Skin epidermis (tissue), 12 donors: ENCODE measurements at regions not wholly inside any gene's neighbourhood (a gene's known extent, or its start where the extent isn't known, plus 50 kb on each side); places are given as distances from the start of the nearest gene placed in this dataset.
"Not testable (repeated sequence)": the region's sequence is repeated elsewhere in the genome, so short reads cannot be mapped to it uniquely, and the experiment has no call there.

Experiments
- H3K27ac ChIP-seq, 21 experiments: fragments of 200-600 bp; sonication (generic) in 11 of 21; one replicate each; pipeline ENCODE4 v1.5.0; 2020; ENCODE audit warnings: mild to moderate bottlenecking in 3 of 21, inconsistent platforms in 2 of 21, moderate library complexity in 2 of 21
- H3K4me3 ChIP-seq, 7 experiments: fragments of 200-600 bp; sonication (generic) in 2 of 7; one replicate each; pipeline ENCODE4 v1.5.0; 2020; ENCODE audit warnings: inconsistent platforms in 2 of 7, mild to moderate bottlenecking in 2 of 7, moderate library complexity in 1 of 7

GRCh38 chr1:190940951-190941350 lies 463.3 kb upstream of the BRINP3 start:
- H3K27ac ChIP-seq, result no peak overlapping the region
- no peak overlapping the region for H3K4me3 ChIP-seq

- no peak overlapping the region for H3K27ac ChIP-seq
- no peak overlapping the region for H3K4me3 ChIP-seq
These were observed 464.8 kb upstream of the BRINP3 start for GRCh38 chr1:190942475-190942874.

GRCh38 chr1:190943722-190944121 lies 466.1 kb upstream of the BRINP3 start:
- not testable (repeated sequence) for H3K4me3 ChIP-seq, H3K27ac ChIP-seq

GRCh38 chr1:190949939-190950338 lies 472.3 kb upstream of the BRINP3 start:
- H3K4me3 ChIP-seq, result no peak overlapping the region
- no peak overlapping the region for H3K27ac ChIP-seq

GRCh38 chr1:190957565-190957964 lies 479.9 kb upstream of the BRINP3 start:
- H3K27ac ChIP-seq, result no peak overlapping the region
- no peak overlapping the region for H3K4me3 ChIP-seq

- Histone ChIP-seq H3K4me3 (no peak overlapping the region), H3K27ac (no peak overlapping the region)
These were observed 485.7 kb upstream of the BRINP3 start for GRCh38 chr1:190963321-190963720.

- no peak overlapping the region for H3K4me3 ChIP-seq
- no peak overlapping the region for H3K27ac ChIP-seq
These were observed 498.2 kb upstream of the BRINP3 start for GRCh38 chr1:190975827-190976226.

- Histone ChIP-seq H3K4me3 (no peak overlapping the region), H3K27ac (no peak overlapping the region)
These were observed 525.1 kb upstream of the BRINP3 start for GRCh38 chr1:191002768-191003167.

GRCh38 chr1:191016765-191017164 lies 539.1 kb upstream of the BRINP3 start:
- Histone ChIP-seq H3K27ac (no peak overlapping the region), H3K4me3 (no peak overlapping the region)

GRCh38 chr1:191022856-191023255 lies 545.2 kb upstream of the BRINP3 start:
- H3K4me3 ChIP-seq, result no peak overlapping the region
- no peak overlapping the region for H3K27ac ChIP-seq

- no peak overlapping the region for H3K4me3 ChIP-seq
- no peak overlapping the region for H3K27ac ChIP-seq
These were observed 548.4 kb upstream of the BRINP3 start for GRCh38 chr1:191025896-191026642.

- Histone ChIP-seq H3K4me3 (no peak overlapping the region), H3K27ac (no peak overlapping the region)
These were observed 549.2 kb upstream of the BRINP3 start for GRCh38 chr1:191026828-191027227.

- Histone ChIP-seq H3K4me3 (no peak overlapping the region), H3K27ac (no peak overlapping the region)
These were observed 556.5 kb upstream of the BRINP3 start for GRCh38 chr1:191034132-191034531.

- H3K4me3 ChIP-seq, result no peak overlapping the region
- no peak overlapping the region for H3K27ac ChIP-seq
These were observed 565.4 kb upstream of the BRINP3 start for GRCh38 chr1:191043066-191043465.

- no peak overlapping the region for H3K27ac ChIP-seq
- H3K4me3 ChIP-seq, result no peak overlapping the region
These were observed 572.1 kb upstream of the BRINP3 start for GRCh38 chr1:191049781-191050180.

GRCh38 chr1:191052888-191053287 lies 575.2 kb upstream of the BRINP3 start:
- Histone ChIP-seq H3K4me3 (no peak overlapping the region), H3K27ac (no peak overlapping the region)

- H3K27ac ChIP-seq, result no peak overlapping the region
- no peak overlapping the region for H3K4me3 ChIP-seq
These were observed 587.7 kb upstream of the BRINP3 start for GRCh38 chr1:191065346-191065745.

- Histone ChIP-seq H3K27ac (no peak overlapping the region), H3K4me3 (no peak overlapping the region)
These were observed 588.1 kb upstream of the BRINP3 start for GRCh38 chr1:191065771-191066170.

- H3K27ac ChIP-seq, result no peak overlapping the region
These were observed 597.2 kb upstream of the BRINP3 start for GRCh38 chr1:191074881-191075280.

GRCh38 chr1:191083090-191083489 lies 605.4 kb upstream of the BRINP3 start:
- H3K4me3 ChIP-seq, result not testable (repeated sequence)

More at GRCh38 chr1:191074881-191075280, 597.2 kb upstream of the BRINP3 start:
- no peak overlapping the region for H3K4me3 ChIP-seq

GRCh38 chr1:191085121-191085520 lies 607.5 kb upstream of the BRINP3 start:
- Histone ChIP-seq H3K27ac (no peak overlapping the region), H3K4me3 (no peak overlapping the region)

More at GRCh38 chr1:191083090-191083489, 605.4 kb upstream of the BRINP3 start:
- H3K27ac ChIP-seq, result not testable (repeated sequence)

GRCh38 chr1:191086910-191087309 lies 609.2 kb upstream of the BRINP3 start:
- Histone ChIP-seq H3K27ac (no peak overlapping the region), H3K4me3 (no peak overlapping the region)
